Gastroesophageal sphincter (tissue), 3 donors: ENCODE measurements at regions not wholly inside any gene's neighbourhood (a gene's known extent, or its start where the extent isn't known, plus 50 kb on each side); places are given as distances from the start of the nearest gene placed in this dataset.

Source experiments
- CTCF ChIP-seq, 4 experiments: fragments of 200-600 bp in 2 of 4; fragments of 450-650 bp in 2 of 4; sonication (generic) in 1 of 4; IDR thresholded peaks; one replicate each; pipeline ENCODE4 v1.5.1; 2017 to 2019; ENCODE audit warnings: antibody characterized with exemption in 4 of 4, mild to moderate bottlenecking in 2 of 4, moderate library complexity in 2 of 4
- EP300 ChIP-seq: sonication (generic); formaldehyde crosslinking; IDR thresholded peaks from one replicate; pipeline ENCODE4 v1.6.1; 2017; ENCODE audit warnings: antibody characterized with exemption, mild to moderate bottlenecking
- POLR2A ChIP-seq, 2 donors: fragments of 450-650 bp; IDR thresholded peaks; one replicate each; pipeline ENCODE4 v1.6.1; 2017; ENCODE audit warnings: antibody characterized with exemption in 2 of 2, mild to moderate bottlenecking in 2 of 2, moderate library complexity in 1 of 2
- POLR2AphosphoS5 ChIP-seq: sonication (generic); formaldehyde crosslinking; IDR thresholded peaks from one replicate; pipeline ENCODE4 v1.6.1; 2017; ENCODE audit warnings: antibody characterized with exemption

DNA sequence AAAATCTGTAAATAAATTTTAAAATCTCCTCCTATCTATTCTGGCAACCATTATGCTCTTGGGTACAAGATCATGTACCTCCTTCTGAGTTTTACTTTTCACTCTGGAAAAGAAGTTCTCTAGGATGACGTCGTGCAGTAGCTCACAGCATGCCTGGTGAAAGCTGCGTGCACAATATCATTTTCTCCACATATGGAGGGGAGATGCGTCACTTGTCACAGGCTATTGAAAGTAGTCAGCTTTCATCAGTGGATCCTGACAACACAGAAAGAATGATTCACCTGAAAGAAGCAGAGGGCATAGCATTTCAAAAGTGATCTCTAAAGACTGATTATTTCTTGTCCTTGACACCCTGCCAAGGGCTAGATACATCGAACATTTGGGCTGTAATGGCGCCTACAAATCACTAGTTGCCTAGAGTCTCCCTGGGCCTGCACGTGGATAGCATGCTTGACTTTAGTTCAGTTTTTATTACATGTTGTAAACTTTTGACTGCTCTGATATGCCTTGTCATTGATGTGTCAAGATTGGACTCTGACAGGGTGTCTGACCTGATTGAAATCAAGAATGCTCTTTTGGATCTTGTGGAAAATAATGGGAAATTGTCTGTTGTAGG is 1365.6 kb downstream of the OLFM4 start:
- TF ChIP-seq CTCF (IDR thresholded peaks at IDR 0.05) (no peak), EP300 (no peak), POLR2AphosphoS5 (no peak), POLR2A (IDR thresholded peaks at IDR 0.05) (no peak)
